Right lobe of liver (tissue), 6 donors: ENCODE measurements at regions not wholly inside any gene's neighbourhood (a gene's known extent, or its start where the extent isn't known, plus 50 kb on each side); places are given as distances from the start of the nearest gene placed in this dataset.

Experiments used
- ATAC-seq, 4 donors: fragments of 200-7000 bp; cut with Tn5 transposase; one replicate each; pipeline ENCODE4 v1.9.1; 2020; ENCODE audit warnings: mild to moderate bottlenecking in 4 of 4, moderate library complexity in 4 of 4
- DNase-seq, 3 donors: peaks; one replicate each; pipeline ENCODE4 v3.0.0-alpha.2; 2020
- H3K27ac ChIP-seq, 3 donors: fragments of 200-600 bp; one replicate each; pipeline ENCODE4 v1.8.0; 2022
- H3K27me3 ChIP-seq, 2 donors: fragments of 200-600 bp; one replicate each; pipeline ENCODE4 v1.8.0; 2022
- H3K36me3 ChIP-seq, 4 donors: fragments of 200-600 bp; sonication (generic) in 1 of 4; one replicate each; pipeline versions ENCODE4 v1.5.1 to v1.8.0; 2017 to 2022; ENCODE audit warnings: control low read depth in 1 of 4
- H3K4me1 ChIP-seq, 4 donors: fragments of 200-600 bp; sonication (generic) in 1 of 4; one replicate each; pipeline versions ENCODE4 v1.5.1 to v1.8.0; 2017 to 2022; ENCODE audit warnings: control low read depth in 1 of 4
- H3K4me3 ChIP-seq, 3 donors: fragments of 200-600 bp; one replicate each; pipeline ENCODE4 v1.8.0; 2022
- H3K9me3 ChIP-seq, 4 donors: fragments of 200-600 bp; sonication (generic) in 1 of 4; one replicate each; pipeline versions ENCODE4 v1.5.1 to v1.8.0; 2017 to 2022; ENCODE audit warnings: control low read depth in 1 of 4
- CTCF ChIP-seq, 4 donors: fragments of 200-600 bp in 3 of 4; fragments of 450-650 bp in 1 of 4; IDR thresholded peaks; one replicate each; pipeline versions ENCODE4 v1.5.1 to v1.8.0; 2016 to 2022; ENCODE audit warnings: antibody characterized with exemption in 4 of 4, mild to moderate bottlenecking in 2 of 4
- POLR2A ChIP-seq: fragments of 450-650 bp; IDR thresholded peaks from one replicate; pipeline ENCODE4 v1.6.1; 2017; ENCODE audit warnings: antibody characterized with exemption, mild to moderate bottlenecking
- WGBS: methylation state at CpG from one replicate; pipeline ENCODE4 v1.1.6; 2018; ENCODE audit warnings: low coverage, low lambda C conversion rate; ENCODE audit not compliant: insufficient coverage; ENCODE audit errors: missing lambda C conversion rate; 5-methylcytosine and 5-hydroxymethylcytosine counted together
- intact Hi-C, 2 donors: fragments of 100-400 bp; cut with DNase I; formaldehyde crosslinking; loops; one replicate each; pipeline versions ENCODE4 v1.11.2 to v1.14.1; 2022
- donor health status: DM: no; HTN: yes; CAD: no.
- donor health status: DM: no; HTN: no; CAD: no.
- donor health status: DM: no; HTN: no; CAD: no.
- donor health status: DM: no; HTN: yes; CAD: no.
- donor health status: DM: no; HTN: yes; CAD: no.

DNA sequence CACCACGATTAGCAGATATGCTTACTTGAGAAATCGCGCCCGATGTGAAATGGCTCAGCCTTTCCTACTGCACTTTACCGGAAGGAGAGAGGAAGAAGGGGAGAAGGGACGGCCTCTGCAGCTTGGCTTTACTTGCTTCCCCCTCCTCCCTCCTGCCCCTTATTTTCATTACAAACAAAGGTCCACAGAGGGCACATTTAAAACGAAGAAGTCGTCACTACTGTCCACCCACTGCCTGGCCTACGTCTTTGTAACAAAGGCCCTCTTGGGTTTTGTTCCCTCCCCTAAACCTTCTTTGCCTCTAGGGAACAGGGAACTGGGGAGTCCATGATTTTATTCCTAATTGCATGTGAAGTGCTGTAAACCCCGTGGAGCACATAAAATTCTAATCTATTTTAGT, 308.5 kb downstream of the LMX1A start:
- intact Hi-C loops, result no loop called here
- Histone ChIP-seq H3K9me3 (no peaks in the 10 kb centered on the region), H3K4me1 (no peaks in the 10 kb centered on the region), H3K4me3 (no peak overlapping the region), H3K27ac (no peak overlapping the region), H3K27me3 (no peaks in the 10 kb centered on the region), H3K36me3 (no peaks in the 10 kb centered on the region)
- TF ChIP-seq POLR2A (no peak), CTCF (IDR thresholded peaks at IDR 0.05) (no peak)
- DNase-seq (no peak), ATAC-seq (no peak)
- 29% methylated on average over 8 of the region's 10 CpGs for WGBS

- intact Hi-C loops, result no loop called here
- ATAC-seq (no peak), DNase-seq (no peak)
- Histone ChIP-seq H3K27me3 (no peaks in the 10 kb centered on the region), H3K4me1 (no peaks in the 10 kb centered on the region), H3K9me3 (no peaks in the 10 kb centered on the region), H3K36me3 (no peaks in the 10 kb centered on the region), H3K27ac (no peak overlapping the region), H3K4me3 (no peak overlapping the region)
- TF ChIP-seq POLR2A (no peak), CTCF (IDR thresholded peaks at IDR 0.05) (no peak)
- 85% methylated on average over 4 of the region's 4 CpGs for WGBS
These were observed 310.6 kb downstream of the LMX1A start for GRCh38 chr1:165045902-165046301.

DNA sequence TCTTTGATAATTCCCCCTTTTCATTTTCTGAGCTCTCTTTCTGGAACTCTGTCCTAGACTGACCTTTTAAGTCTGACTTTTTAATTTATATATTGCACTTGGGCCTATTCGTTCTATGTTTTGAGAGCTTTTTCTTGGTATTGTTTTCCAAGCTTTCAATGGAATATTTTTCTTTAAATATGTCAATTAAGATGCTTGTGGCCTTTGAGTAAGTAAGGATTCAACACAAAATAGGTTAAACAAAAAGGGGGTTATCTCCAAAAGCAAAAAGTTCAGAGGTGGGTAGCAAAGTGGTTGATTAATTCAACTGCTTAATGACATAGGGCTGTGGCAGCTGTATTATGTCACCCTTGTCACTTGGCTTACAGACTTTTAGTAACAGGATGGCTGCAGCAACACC, 315.9 kb downstream of the LMX1A start:
- Histone ChIP-seq H3K36me3 (no peaks in the 10 kb centered on the region), H3K27me3 (no peaks in the 10 kb centered on the region), H3K4me1 (no peaks in the 10 kb centered on the region), H3K4me3 (no peak overlapping the region), H3K9me3 (no peaks in the 10 kb centered on the region), H3K27ac (no peak overlapping the region)
- DNase-seq (no peak), ATAC-seq (no peak)
- no peak for TF ChIP-seq CTCF (IDR thresholded peaks at IDR 0.05)
- TF ChIP-seq POLR2A, result no peak
- intact Hi-C loops, result no loop called here
- 33% methylated on average over 1 of the region's 1 CpG for WGBS

- no peak for TF ChIP-seq POLR2A
- TF ChIP-seq CTCF (IDR thresholded peaks at IDR 0.05), result no peak
- no peak for DNase-seq
- Histone ChIP-seq H3K9me3 (no peaks in the 10 kb centered on the region), H3K4me1 (no peaks in the 10 kb centered on the region), H3K27ac (no peak overlapping the region), H3K27me3 (no peaks in the 10 kb centered on the region), H3K4me3 (no peak overlapping the region), H3K36me3 (no peaks in the 10 kb centered on the region)
- no peak for ATAC-seq
- intact Hi-C loops, result no loop called here
- WGBS, result 68% methylated on average over 3 of the region's 3 CpGs
These were observed 316.5 kb downstream of the LMX1A start for GRCh38 chr1:165039996-165040395.

GRCh38 chr1:165036403-165036802, 320.1 kb downstream of the LMX1A start:
- no peak for DNase-seq
- Histone ChIP-seq H3K9me3 (no peaks in the 10 kb centered on the region), H3K4me1 (no peaks in the 10 kb centered on the region), H3K27me3 (no peaks in the 10 kb centered on the region), H3K27ac (no peak overlapping the region), H3K36me3 (no peaks in the 10 kb centered on the region), H3K4me3 (no peak overlapping the region)
- WGBS, result 58% methylated on average over 6 of the region's 6 CpGs
- intact Hi-C loops, result no loop called here
- TF ChIP-seq POLR2A (no peak), CTCF (IDR thresholded peaks at IDR 0.05) (no peak)
- ATAC-seq, result no peak
